ENCODE measurements at regions not wholly inside any gene's neighbourhood (a gene's known extent, or its start where the extent isn't known, plus 50 kb on each side); places are given as distances from the start of the nearest gene placed in this dataset.

- POLR2A ChIA-PET = no interaction called here
- H3K27ac Mint-ChIP-seq = no peak overlapping the region
- ATAC-seq = no peak
- DNase-seq = no peak
- H3K9me3 Mint-ChIP-seq (ENCODE audit: insufficient read depth) = no peaks in the 10 kb centered on the region
- CTCF ChIA-PET = no interaction called here
- no peaks in the 10 kb centered on the region for H3K4me1 Mint-ChIP-seq (ENCODE audit: low read depth)
- H3K4me3 Mint-ChIP-seq = no peak overlapping the region
- H3K36me3 Mint-ChIP-seq (ENCODE audit: low read depth) = no peaks in the 10 kb centered on the region
- no peaks in the 10 kb centered on the region for H3K27me3 Mint-ChIP-seq (ENCODE audit: low read depth)
Observed at GRCh38 chr13:80250213-80250810, 90.6 kb downstream of the SPRY2 start.

GRCh38 chr13:80249516-80250212 lies 91.3 kb downstream of the SPRY2 start:
- DNase-seq (no peak), ATAC-seq (no peak)
- Mint-ChIP-seq H3K36me3 (ENCODE audit: low read depth) (no peaks in the 10 kb centered on the region), H3K4me1 (ENCODE audit: low read depth) (no peaks in the 10 kb centered on the region), H3K27me3 (ENCODE audit: low read depth) (no peaks in the 10 kb centered on the region), H3K9me3 (ENCODE audit: insufficient read depth) (no peaks in the 10 kb centered on the region), H3K27ac (no peak overlapping the region), H3K4me3 (no peak overlapping the region)
- ChIA-PET POLR2A (no interaction called here), CTCF (no interaction called here)

GRCh38 chr13:80245162-80245733 lies 95.7 kb downstream of the SPRY2 start:
- POLR2A ChIA-PET = no interaction called here
- Mint-ChIP-seq H3K9me3 (ENCODE audit: insufficient read depth) (no peaks in the 10 kb centered on the region), H3K4me3 (no peak overlapping the region), H3K4me1 (ENCODE audit: low read depth) (no peaks in the 10 kb centered on the region), H3K27me3 (ENCODE audit: low read depth) (no peaks in the 10 kb centered on the region), H3K36me3 (ENCODE audit: low read depth) (no peaks in the 10 kb centered on the region), H3K27ac (no peak overlapping the region)
- no peak for DNase-seq
- ATAC-seq = no peak
- CTCF ChIA-PET = no interaction called here

- Mint-ChIP-seq H3K27ac (no peak overlapping the region), H3K27me3 (ENCODE audit: low read depth) (no peaks in the 10 kb centered on the region), H3K36me3 (ENCODE audit: low read depth) (no peaks in the 10 kb centered on the region), H3K4me1 (ENCODE audit: low read depth) (no peaks in the 10 kb centered on the region), H3K9me3 (ENCODE audit: insufficient read depth) (no peaks in the 10 kb centered on the region), H3K4me3 (no peak overlapping the region)
- ChIA-PET CTCF (no interaction called here), POLR2A (no interaction called here)
- DNase-seq (no peak), ATAC-seq (no peak)
Observed at GRCh38 chr13:80244574-80244973, 96.4 kb downstream of the SPRY2 start.

- Mint-ChIP-seq H3K27me3 (ENCODE audit: low read depth) (no peaks in the 10 kb centered on the region), H3K4me3 (no peak overlapping the region), H3K9me3 (ENCODE audit: insufficient read depth) (no peaks in the 10 kb centered on the region), H3K4me1 (ENCODE audit: low read depth) (no peaks in the 10 kb centered on the region), H3K27ac (no peak overlapping the region), H3K36me3 (ENCODE audit: low read depth) (no peaks in the 10 kb centered on the region)
- POLR2A ChIA-PET = no interaction called here
- ATAC-seq = no peak
- CTCF ChIA-PET = no interaction called here
- no peak for DNase-seq
Observed at GRCh38 chr13:80242728-80243427, 98.0 kb downstream of the SPRY2 start.

GRCh38 chr13:80239571-80240255 lies 101.2 kb downstream of the SPRY2 start:
- no peak for ATAC-seq
- Mint-ChIP-seq H3K4me3 (no peak overlapping the region), H3K27me3 (ENCODE audit: low read depth) (no peaks in the 10 kb centered on the region), H3K36me3 (ENCODE audit: low read depth) (no peaks in the 10 kb centered on the region), H3K27ac (no peak overlapping the region), H3K9me3 (ENCODE audit: insufficient read depth) (no peaks in the 10 kb centered on the region), H3K4me1 (ENCODE audit: low read depth) (no peaks in the 10 kb centered on the region)
- DNase-seq = no peak
- ChIA-PET POLR2A (no interaction called here), CTCF (no interaction called here)

- POLR2A ChIA-PET = no interaction called here
- CTCF ChIA-PET = no interaction called here
- ATAC-seq = no peak
- Mint-ChIP-seq H3K9me3 (ENCODE audit: insufficient read depth) (no peaks in the 10 kb centered on the region), H3K4me1 (ENCODE audit: low read depth) (no peaks in the 10 kb centered on the region), H3K4me3 (no peak overlapping the region), H3K27me3 (ENCODE audit: low read depth) (no peaks in the 10 kb centered on the region), H3K27ac (no peak overlapping the region), H3K36me3 (ENCODE audit: low read depth) (no peaks in the 10 kb centered on the region)
- DNase-seq = no peak
Observed at GRCh38 chr13:80239116-80239515, 101.8 kb downstream of the SPRY2 start.

GRCh38 chr13:80237646-80238045 lies 103.3 kb downstream of the SPRY2 start:
- H3K27me3 Mint-ChIP-seq (ENCODE audit: low read depth) = no peaks in the 10 kb centered on the region
- DNase-seq (no peak), ATAC-seq (no peak)
- CTCF ChIA-PET = no interaction called here
- H3K9me3 Mint-ChIP-seq (ENCODE audit: insufficient read depth) = no peaks in the 10 kb centered on the region
- POLR2A ChIA-PET = no interaction called here
- H3K36me3 Mint-ChIP-seq (ENCODE audit: low read depth) = no peaks in the 10 kb centered on the region
- H3K4me1 Mint-ChIP-seq (ENCODE audit: low read depth) = no peaks in the 10 kb centered on the region
- no peak overlapping the region for H3K4me3 Mint-ChIP-seq
- H3K27ac Mint-ChIP-seq = no peak overlapping the region

GRCh38 chr13:80235967-80236302 lies 105.0 kb downstream of the SPRY2 start:
- Mint-ChIP-seq H3K4me1 (ENCODE audit: low read depth) (no peaks in the 10 kb centered on the region), H3K9me3 (ENCODE audit: insufficient read depth) (no peaks in the 10 kb centered on the region), H3K36me3 (ENCODE audit: low read depth) (no peaks in the 10 kb centered on the region), H3K27ac (no peak overlapping the region), H3K27me3 (ENCODE audit: low read depth) (no peaks in the 10 kb centered on the region), H3K4me3 (no peak overlapping the region)
- ChIA-PET POLR2A (no interaction called here), CTCF (no interaction called here)
- DNase-seq (no peak), ATAC-seq (no peak)

GRCh38 chr13:80235166-80235966 lies 105.6 kb downstream of the SPRY2 start:
- Mint-ChIP-seq H3K27me3 (ENCODE audit: low read depth) (no peaks in the 10 kb centered on the region), H3K4me3 (no peak overlapping the region), H3K9me3 (ENCODE audit: insufficient read depth) (no peaks in the 10 kb centered on the region), H3K27ac (no peak overlapping the region), H3K36me3 (ENCODE audit: low read depth) (no peaks in the 10 kb centered on the region), H3K4me1 (ENCODE audit: low read depth) (no peaks in the 10 kb centered on the region)
- ChIA-PET POLR2A (no interaction called here), CTCF (no interaction called here)
- DNase-seq = no peak
- no peak for ATAC-seq

GRCh38 chr13:80227645-80228044 lies 113.3 kb downstream of the SPRY2 start:
- ChIA-PET CTCF (no interaction called here), POLR2A (no interaction called here)
- DNase-seq (no peak), ATAC-seq (no peak)
- Mint-ChIP-seq H3K36me3 (ENCODE audit: low read depth) (no peaks in the 10 kb centered on the region), H3K4me1 (ENCODE audit: low read depth) (no peaks in the 10 kb centered on the region), H3K27me3 (ENCODE audit: low read depth) (no peaks in the 10 kb centered on the region), H3K4me3 (no peak overlapping the region), H3K27ac (no peak overlapping the region), H3K9me3 (ENCODE audit: insufficient read depth) (peaks cover 5% of the 10 kb centered on the region)

GRCh38 chr13:80226645-80227044 lies 114.3 kb downstream of the SPRY2 start:
- ChIA-PET POLR2A (no interaction called here), CTCF (no interaction called here)
- H3K4me1 Mint-ChIP-seq (ENCODE audit: low read depth) = no peaks in the 10 kb centered on the region
- DNase-seq = no peak
- no peaks in the 10 kb centered on the region for H3K27me3 Mint-ChIP-seq (ENCODE audit: low read depth)
- no peak overlapping the region for H3K27ac Mint-ChIP-seq
- H3K9me3 Mint-ChIP-seq (ENCODE audit: insufficient read depth) = peaks cover 5% of the 10 kb centered on the region
- ATAC-seq = no peak
- no peak overlapping the region for H3K4me3 Mint-ChIP-seq
- no peaks in the 10 kb centered on the region for H3K36me3 Mint-ChIP-seq (ENCODE audit: low read depth)

All from activated CD8-positive, alpha-beta T cell treated with anti-CD3 and anti-CD28 coated beads, Interleukin-2, amount 10 ng/mL, durations not matched to agents 7 days and 5 days (primary cell).